T-helper 1 cell treated with Interleukin-12 subunit alpha and Interleukin-12 subunit beta and Interleukin-4 antibody, amounts not matched to agents 30 ng/mL and 1 ng/mL, for 36 hours (primary cell): ENCODE measurements at regions not wholly inside any gene's neighbourhood (a gene's known extent, or its start where the extent isn't known, plus 50 kb on each side); places are given as distances from the start of the nearest gene placed in this dataset.

ENCODE experiments used
- intact Hi-C: fragments of 100-400 bp; cut with micrococcal nuclease; formaldehyde crosslinking; loops from one replicate; pipeline ENCODE4 v1.15.1; 2024

DNA sequence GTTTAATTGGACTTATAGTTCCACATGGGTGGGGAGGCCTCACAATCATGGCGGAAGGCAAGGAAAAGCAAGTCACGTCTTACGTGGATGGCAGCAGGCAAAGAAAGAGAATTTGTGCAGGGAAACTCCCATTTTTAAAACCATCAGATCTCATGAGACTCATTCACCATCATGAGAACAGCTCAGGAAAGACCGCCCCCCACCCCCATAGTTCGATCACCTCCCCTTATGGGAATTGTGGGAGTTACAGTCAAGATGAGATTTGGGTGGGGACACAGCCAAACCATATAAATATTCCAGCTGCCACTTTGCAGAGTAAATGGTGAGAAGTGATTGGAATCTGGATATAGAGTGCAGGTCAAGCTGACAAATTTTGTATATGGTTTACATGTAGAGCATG, 187.4 kb downstream of the ARL4C start:
- intact Hi-C loops, result loop anchor here (1.0 to 2.0 kb wide), 5 partner anchors 14 to 180 kb away; no protein-coding TSS in a partner anchor

DNA sequence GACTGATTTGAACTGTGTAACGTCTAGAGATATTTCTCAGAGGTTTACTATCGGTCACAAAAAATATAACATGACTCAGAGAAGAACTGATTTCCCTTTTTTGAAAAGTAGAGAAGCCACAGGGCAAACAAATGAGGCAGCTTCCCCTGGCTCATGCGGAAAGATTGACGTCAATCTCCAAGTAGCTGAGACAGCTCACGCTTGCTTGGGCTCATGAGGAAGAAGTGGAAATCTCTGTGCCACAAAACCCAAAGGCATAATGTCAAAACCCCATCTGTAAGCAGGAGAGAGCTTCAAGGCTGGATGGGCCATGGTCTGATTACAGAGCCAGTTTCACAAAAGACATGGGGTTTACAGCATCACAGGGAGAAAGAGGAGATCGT, 188.1 kb downstream of the ARL4C start:
- intact Hi-C loops, result loop anchor here (1.0 to 2.0 kb wide), 12 partner anchors 9 to 277 kb away; no protein-coding TSS in a partner anchor

DNA sequence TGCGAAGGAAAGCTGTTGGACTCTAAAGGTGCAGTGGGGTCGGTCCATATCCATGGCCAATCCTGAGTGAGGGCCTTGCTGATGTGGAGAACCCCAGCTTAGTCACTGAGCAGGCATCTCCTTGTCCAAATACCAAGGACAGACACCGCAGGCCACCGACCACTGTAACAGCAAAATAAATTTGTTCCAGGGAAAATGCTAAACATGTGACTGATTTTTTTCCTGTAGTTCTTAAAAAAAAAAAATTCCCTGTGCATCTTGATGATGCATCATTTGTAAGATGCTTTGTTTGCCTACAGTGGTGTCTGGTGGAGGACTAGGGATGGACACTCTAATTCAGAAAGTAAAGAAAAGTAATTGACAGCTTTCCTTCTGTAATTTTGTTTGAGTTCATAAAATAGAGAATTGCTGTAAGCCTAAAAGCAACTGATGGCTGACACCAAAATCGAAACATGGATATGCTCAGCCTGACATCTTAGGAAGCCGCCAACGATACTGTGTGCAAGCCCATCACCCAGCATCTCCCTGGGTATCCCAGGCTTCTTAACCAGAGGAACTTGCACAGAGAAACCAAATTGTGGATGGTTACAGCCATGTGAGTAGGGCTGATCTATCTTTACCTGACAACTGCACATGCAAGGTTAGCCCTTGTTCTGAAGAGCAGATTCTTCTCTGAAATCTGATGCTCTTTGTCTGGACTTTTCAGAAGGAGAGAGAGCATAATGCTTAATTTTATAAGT, 188.6 kb downstream of the ARL4C start:
- intact Hi-C loops, result loop anchor here (1.0 to 2.0 kb wide), 8 partner anchors 8 to 276 kb away; no protein-coding TSS in a partner anchor

DNA sequence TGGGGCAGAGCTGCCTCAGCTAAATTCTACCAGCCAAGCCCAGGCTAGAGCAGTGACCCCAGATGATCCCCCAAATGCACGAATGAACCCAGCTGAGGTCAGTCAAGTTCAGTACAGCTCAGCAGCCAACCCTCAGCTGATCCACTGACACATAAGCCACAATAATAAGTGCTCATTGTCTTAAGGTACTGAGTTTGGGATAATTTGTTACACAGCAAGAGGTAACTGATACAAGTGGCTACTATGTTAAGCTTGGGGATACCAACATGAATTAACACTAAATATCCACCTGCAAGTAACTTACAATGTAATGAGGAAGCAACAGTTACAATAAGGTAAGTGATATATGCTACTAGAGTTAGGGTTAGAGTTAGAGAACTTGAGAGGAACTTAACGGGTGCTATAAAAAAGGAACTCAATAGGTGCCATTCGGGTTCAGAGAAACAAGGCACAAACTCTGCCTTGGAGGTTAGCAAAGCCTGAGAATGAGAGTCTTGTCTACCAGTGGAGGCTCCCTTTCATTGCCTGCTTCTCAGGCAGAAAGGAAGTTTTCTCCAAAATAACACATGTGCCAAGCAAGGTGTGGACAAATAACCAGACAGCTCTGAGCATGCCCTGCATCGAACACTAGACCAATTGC, 189.4 kb downstream of the ARL4C start:
- intact Hi-C loops, result no loop called here

DNA sequence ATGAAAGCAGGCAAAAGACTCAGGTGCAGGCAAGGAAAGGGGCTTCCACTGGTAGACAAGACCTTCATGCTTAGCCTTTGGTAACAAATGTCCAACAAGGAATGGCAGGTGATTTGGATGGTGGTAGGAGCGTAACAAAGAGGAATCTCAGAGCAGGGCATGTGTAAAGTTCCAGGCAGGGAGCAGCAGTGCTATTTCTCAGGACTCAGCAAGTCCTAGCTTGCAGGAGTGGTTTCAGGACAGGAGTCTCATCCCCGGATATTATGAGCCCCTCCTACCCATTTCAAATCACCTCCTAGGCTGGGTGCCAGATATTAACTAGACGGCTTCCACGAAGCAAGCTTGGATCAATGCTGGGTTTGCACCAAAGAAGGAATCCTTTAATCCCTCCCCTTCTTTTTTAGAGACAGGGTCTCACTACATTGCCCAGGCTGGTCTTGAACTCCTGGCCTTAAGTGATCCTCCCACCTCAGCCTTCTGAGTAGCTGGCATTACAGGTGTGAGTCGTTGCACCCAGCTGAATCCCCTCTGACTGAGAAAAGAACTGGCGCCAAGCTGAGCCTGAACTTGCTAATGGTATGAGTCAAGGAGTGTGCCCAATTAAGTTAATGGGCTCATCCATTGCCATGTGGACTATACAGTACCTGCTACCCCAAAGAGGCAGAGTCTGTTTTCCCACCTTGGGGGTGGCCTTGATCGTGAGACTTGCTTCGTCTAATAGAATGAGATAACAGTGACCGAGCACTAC, 190.3 kb downstream of the ARL4C start:
- intact Hi-C loops, result no loop called here

DNA sequence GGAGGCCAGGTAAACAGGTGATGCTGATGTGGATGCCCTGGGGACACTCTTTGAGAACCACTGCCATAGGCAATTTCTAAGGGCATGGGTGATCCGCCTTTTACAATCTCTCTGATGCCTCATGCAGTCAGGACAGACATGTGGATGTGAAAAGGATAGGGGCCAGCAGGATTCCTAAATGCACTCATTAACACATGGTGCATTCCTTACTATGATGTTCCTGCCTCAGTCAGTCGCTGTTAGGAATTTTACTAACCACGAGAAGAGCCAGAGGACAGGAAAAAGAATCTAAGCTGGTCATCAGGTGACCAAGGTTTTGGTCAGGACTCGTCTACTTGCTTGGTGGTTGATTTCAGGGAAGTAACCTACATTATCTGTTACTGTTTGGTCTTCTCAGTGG, 191.0 kb downstream of the ARL4C start:
- intact Hi-C loops, result no loop called here

DNA sequence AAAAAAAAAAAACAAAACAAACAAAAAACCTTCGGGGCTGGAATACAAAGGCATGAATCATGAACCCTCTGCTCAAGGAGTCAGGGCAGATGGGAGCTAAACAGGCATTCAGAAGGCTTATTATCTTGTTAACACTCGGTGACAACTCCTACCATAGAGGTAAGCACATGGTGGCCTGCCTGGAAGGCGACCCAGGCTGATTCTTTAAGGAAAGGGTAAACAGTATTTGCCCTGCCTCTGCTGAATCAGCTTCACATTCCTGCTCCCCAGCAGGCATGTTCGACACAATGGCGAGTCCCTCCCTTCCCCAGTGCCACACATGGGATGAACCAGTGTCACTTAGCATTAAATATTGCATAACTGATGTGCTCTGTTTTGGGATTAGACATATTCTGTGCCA, 191.9 kb downstream of the ARL4C start:
- intact Hi-C loops, result no loop called here

DNA sequence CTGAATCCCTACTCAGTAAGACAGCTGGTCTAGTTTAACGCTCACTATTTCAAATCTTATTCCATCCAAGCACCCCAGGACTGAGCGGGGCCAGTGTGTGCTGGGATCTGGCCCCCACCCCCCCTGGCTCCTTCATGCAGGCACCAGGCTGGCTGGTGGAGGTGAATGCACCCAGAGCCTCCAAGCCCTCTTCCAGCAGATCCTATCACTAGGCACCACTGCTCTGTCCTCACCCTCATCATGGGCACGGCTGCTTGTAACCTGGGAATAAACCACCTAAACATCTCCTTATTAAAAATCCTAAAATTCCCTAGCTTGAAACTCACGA, 194.3 kb downstream of the ARL4C start:
- intact Hi-C loops, result no loop called here

DNA sequence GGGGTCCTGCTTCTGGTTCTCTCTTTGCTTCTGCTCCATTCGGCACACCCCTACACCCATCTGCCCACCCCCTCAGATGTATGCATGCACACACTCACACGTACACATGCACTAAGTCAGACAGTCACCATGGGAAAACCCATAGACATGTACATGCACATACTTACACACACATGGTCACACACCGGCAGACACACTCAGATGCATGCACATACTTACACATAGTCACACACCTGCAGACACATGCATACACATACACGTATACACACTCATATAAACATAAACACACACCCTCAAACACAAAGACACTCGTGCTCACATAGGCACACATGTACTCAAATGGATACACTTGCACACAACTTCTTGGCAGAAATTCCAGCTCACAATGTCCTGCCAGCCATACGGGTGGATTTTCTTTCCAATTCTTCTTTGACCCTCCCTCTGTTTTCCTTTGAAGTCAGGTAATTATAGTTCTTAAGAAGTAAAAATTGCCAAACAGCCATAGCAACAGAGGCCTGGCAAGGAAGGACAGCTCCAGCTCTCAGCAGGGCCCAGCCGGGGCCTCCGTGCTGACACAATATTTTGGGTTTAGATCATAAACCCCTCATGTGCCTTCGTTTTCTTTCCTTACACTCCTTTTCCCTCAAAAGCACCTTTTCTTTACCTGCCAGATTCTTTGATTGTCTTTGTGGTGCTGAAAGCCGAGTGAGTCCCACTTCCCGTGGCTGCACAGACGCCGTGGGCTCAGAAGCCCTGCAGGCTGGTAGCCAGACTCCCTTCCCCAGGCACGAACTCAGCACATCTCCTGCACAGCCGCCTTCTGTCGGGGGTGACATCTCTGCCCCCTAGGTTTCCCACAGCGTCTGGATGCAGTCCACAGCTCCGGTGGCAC, 195.7 kb downstream of the ARL4C start:
- intact Hi-C loops, result loop anchor here (1.0 kb wide), 1 partner anchor 7 kb away; no protein-coding TSS in a partner anchor

DNA sequence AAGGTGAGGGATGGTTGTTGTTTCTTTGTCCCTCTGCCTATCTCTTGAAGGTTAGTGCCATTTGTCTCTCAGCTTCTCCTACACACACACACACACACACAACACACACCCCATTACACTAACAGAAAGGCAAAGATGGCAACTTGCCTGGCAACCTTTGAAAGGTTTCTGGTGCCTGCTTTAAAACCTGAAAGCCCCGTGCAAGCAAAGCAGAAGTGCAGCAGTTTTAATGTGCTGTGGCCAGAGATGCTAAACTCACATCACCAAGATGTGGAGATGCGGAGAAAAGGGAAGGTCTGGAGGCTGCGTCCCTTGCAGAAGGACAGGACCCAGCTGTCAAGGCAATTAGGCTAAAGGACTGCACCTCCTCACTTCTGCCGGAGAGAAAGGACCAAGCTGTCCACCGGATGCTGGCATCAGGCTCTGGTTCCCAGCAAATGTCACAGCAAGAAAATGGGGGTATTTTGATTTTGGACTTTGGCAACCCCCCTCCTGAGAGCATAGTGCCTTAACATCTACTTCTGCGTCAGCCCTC, 196.4 kb downstream of the ARL4C start:
- intact Hi-C loops, result loop anchor here (1.0 kb wide), 1 partner anchor 8 kb away; no protein-coding TSS in a partner anchor

DNA sequence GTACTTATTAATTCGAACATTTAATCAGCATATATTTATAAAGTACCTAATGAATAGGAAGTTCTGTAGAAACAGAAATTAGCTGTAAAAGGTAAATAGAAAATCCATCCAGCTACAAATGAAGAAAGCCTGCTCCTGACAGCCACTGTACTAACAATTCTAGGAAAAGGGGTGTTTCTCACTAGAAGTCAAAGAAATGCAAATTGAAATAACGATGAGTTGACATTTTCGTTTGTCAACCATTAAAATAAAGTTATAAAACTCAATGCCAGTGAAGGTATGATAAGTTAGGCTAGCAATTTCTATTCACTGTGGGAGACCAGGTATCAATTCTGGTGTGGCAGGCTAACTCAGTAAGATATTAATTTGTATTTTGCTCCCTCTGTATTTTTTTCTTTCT, 198.0 kb downstream of the ARL4C start:
- intact Hi-C loops, result loop anchor here (10.0 kb wide), 1 partner anchor 1034 kb away; no protein-coding TSS in a partner anchor

DNA sequence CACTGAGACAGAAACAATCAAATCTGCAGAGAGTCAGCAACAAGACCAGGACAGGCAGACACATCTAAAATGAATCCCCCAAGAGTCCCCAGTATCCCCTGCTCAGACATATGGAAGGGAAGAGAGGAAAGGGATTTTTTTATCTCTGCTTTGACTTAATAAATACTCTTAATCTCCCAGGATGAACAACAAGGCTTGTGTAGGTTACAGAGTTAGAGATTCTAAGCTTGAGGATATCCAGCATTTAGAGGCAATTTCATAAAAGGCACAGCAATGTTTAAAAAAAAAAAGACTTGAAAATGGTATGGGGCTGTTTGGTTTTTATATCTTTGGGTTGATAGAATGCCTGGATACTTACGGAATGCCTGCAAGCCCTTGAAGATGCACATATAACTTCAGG, 199.9 kb downstream of the ARL4C start:
- intact Hi-C loops, result loop anchor here (10.0 kb wide), 1 partner anchor 1032 kb away; no protein-coding TSS in a partner anchor

DNA sequence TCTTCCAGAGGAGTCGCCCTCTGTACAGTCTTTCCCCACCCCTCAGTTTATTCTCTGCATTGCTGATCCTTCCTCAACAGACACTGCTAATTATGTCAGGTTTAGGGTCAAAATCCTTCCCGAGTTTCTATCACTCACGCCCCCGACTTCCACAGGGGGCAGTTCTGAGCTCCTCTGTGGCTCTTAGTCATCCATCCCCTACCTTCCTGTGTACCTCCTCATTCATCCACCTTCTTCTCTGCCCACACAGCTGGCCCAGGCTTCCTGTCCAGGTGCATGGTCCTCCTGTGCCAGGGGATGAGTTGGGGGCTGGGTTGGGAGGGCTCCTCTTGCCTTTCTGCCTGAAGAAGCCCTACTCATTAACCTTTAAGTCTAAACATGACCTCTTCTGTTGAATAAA, 202.9 kb downstream of the ARL4C start:
- intact Hi-C loops, result loop anchor here (2.0 to 10.0 kb wide), 3 partner anchors 253 to 1029 kb away; partner anchors contain the start of gene HJURP

DNA sequence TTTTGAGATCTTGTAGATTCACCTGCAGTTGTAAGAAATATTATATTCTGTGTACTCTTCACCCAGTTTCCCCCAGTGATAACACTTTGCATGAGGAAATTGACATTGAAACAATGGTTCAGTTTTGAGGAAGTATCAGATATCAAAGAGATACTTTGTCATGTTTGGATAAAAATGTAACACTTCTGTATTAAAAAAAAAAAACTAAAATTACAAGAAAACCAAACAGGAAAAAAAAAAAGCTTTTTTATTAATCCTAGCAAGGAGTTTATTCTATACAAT, 204.0 kb downstream of the ARL4C start:
- intact Hi-C loops, result loop anchor here (1.0 to 10.0 kb wide), 14 partner anchors 15 to 1028 kb away; partner anchors contain the start of gene HJURP

DNA sequence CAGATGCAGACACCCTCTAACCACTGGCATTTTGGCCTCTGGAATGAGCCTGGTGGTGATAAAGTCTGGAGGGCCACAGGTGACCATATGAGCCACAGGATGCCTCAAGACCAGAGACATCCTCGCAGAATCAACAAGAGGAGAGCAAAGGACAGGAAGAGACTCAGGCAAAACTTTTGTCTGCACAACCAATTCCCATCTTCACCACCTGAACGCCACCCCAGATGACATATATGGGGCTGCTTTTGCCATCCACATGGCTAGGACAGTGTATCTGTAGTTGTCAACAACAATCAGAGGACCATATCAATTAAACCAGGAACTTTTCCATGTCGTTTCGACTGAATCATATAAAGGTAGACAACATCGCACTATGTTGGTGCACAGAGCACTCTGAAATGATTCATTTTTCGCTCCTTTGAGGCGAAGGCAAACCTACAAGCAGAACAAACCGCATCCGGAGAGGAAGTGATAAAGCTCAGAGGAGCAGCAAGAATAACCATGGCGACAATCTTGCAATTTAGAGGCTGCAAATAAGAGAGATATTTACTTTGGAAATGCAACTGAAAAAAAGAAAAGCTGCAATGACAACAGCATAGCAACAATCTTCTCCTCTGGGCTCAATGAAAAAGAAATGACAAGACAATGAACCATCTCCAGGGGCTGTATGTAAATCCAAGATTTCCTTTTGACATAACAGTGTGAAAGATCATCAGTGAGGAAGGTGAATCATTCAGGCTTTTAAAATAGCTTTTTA, 204.5 kb downstream of the ARL4C start:
- intact Hi-C loops, result loop anchor here (1.0 to 10.0 kb wide), 14 partner anchors 16 to 1028 kb away; partner anchors contain the start of gene HJURP

DNA sequence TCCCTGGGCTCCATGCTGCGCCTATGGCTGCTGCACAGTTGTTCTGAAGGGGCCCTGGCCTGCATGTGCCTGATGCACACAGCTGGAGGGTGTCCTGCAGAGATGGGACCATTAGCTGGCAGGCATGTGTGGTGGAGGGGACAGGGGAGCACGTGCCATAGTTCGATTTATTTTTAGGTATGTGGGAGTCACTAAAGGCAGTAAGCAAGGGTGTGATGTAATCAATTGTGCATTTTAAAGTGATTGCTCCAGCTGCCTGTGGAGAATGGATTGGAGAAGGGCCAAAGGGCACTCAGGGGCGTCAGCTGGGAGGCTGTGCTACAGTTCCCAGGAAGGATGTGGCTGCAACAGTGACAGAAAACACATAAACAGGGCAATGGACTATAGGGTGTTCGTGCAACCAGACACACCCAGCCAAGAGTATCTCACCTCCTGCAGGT, 205.1 kb downstream of the ARL4C start:
- intact Hi-C loops, result loop anchor here (1.0 to 10.0 kb wide), 14 partner anchors 17 to 1027 kb away; partner anchors contain the start of gene HJURP

DNA sequence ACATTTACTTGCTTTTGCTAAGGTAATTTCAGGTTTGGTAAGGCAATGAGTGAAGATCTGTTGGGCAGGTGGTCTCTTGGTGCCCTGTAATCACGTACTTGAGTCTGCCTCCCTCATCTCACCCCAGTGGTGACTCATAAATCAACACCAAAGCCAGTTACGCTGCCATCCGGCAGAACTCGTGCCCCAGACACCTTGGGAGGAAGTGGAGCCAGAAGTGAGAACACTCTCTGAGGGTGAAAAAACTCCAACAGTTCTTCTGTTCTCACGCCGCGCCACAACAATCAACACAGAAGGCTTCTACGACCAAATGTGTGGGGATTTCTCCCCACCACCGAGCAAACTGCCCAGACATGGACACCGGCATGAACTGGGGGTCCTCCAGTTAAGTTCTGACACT, 206.2 kb downstream of the ARL4C start:
- intact Hi-C loops, result loop anchor here (1.0 to 10.0 kb wide), 4 partner anchors 257 to 1026 kb away; partner anchors contain the start of gene USP40

DNA sequence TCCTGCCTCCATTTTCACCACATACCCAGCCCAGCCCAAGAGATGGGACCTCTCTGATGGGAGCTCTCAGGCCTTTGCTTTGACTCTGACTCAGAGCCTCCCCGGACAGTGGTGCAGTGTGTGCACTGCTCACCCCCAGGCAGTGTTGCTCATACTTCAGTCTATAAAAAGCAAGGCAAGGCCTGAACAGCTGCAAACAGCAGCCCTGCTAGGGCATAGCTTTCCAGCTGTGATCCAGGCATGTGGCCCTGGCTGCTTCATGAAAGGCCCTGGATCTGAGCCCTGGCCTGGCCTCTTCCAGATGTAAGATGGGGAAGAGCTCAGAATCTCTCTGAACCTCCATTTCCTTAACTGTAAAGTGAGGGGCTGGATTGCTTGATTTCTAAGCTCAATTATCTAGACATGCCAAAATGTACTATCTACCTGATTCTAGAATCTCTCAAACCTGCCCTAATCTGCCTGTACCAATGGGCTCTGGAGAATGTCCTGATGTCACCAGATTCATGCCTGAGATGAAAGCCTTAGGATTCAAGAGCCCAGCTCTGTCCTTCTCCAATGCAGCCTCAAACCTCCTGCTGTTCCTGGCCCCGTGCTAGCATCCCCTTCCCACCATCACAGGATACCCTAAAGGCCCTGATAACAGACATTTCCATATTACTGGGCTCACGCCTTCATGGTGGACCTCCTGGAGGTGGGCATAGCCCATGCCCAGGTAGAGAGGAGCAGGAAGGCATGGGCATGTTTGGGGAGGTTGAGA, 206.9 kb downstream of the ARL4C start:
- intact Hi-C loops, result loop anchor here (1.0 to 10.0 kb wide), 8 partner anchors 11 to 1025 kb away; partner anchors contain the start of gene USP40

DNA sequence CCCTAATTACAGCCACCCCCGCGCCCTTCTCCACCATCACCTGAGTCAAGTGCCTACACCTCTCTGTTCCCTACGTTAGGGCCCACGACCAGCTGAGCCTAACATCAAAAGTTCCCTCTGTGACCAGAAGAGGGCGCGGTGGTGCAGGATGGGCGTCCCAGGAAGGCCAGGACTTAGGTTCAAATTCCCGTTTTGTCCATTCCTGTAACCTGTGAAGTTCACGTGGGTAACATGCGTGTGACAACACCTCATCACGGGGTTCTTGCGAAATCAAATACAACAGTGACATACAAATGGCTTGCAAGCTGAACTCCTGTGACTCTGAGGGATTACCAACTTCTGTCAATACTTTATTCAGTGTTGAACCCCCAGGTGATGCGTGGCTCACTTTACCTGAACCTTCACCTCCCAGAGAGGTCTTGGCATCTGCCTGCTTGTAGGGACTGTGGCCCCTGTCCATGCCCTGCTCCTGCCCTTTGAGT, 207.9 kb downstream of the ARL4C start:
- intact Hi-C loops, result loop anchor here (1.0 kb wide), 4 partner anchors 10 to 313 kb away; no protein-coding TSS in a partner anchor
